Lung (tissue), 11 donors: ENCODE measurements at regions not wholly inside any gene's neighbourhood (a gene's known extent, or its start where the extent isn't known, plus 50 kb on each side); places are given as distances from the start of the nearest gene placed in this dataset.

ENCODE experiments used
- ATAC-seq: fragments of 200-7000 bp; cut with Tn5 transposase; one replicate; pipeline ENCODE4 v1.9.1; 2020; ENCODE audit warnings: moderate number of reproducible peaks; ENCODE audit not compliant: insufficient read depth, low FRiP score
- DNase-seq, 3 donors: peaks; one replicate each; pipeline ENCODE4 v3.0.0-alpha.2; 2013 to 2017
- H3K27ac ChIP-seq, 2 donors: one replicate each; pipeline ENCODE4 v1.5.1; 2013; ENCODE audit warnings: mild to moderate bottlenecking in 2 of 2, moderate library complexity in 2 of 2, control low read depth in 1 of 2, inconsistent platforms in 1 of 2, low read depth in 1 of 2, low read length in 1 of 2
- H3K27me3 ChIP-seq, 3 donors: one replicate each; pipeline ENCODE4 v1.5.1; 2013; ENCODE audit warnings: low read length in 2 of 3; ENCODE audit not compliant: control insufficient read depth in 3 of 3, insufficient read depth in 3 of 3
- H3K36me3 ChIP-seq, 4 donors: one replicate each; pipeline ENCODE4 v1.5.1; 2013; ENCODE audit warnings: low read length in 4 of 4, mild to moderate bottlenecking in 1 of 4, moderate library complexity in 1 of 4; ENCODE audit not compliant: control insufficient read depth in 4 of 4, insufficient read depth in 4 of 4
- H3K4me1 ChIP-seq, 5 donors: one replicate each; pipeline ENCODE4 v1.5.1; 2013; ENCODE audit warnings: low read length in 5 of 5, mild to moderate bottlenecking in 2 of 5, moderate library complexity in 1 of 5; ENCODE audit not compliant: control insufficient read depth in 5 of 5, insufficient read depth in 5 of 5
- H3K4me3 ChIP-seq: one replicate; pipeline ENCODE4 v1.5.1; 2013; ENCODE audit warnings: mild to moderate bottlenecking, control low read depth, moderate library complexity
- H3K9ac ChIP-seq, 2 donors: one replicate each; pipeline ENCODE4 v1.5.1; 2013; ENCODE audit warnings: low read length in 2 of 2, control low read depth in 1 of 2; ENCODE audit not compliant: insufficient read depth in 1 of 2
- H3K9me3 ChIP-seq, 4 donors: one replicate each; pipeline ENCODE4 v1.5.1; 2013; ENCODE audit warnings: low read length in 3 of 4, mild to moderate bottlenecking in 1 of 4, moderate library complexity in 1 of 4; ENCODE audit not compliant: control insufficient read depth in 4 of 4, insufficient read depth in 3 of 4
- WGBS, 2 donors: extraction: QIAGEN DNeasy Blood & Tissue Kit; methylation state at CpG; one replicate each; pipeline ENCODE4 v1.1.7; 2013; 5-methylcytosine and 5-hydroxymethylcytosine counted together
- TF ChIP-seq, protein P1 (sequence below): IDR thresholded peaks from 2 replicates; pipeline ENCODE4 v1.5.1; 2012; ENCODE audit warnings: mild to moderate bottlenecking; ENCODE audit errors: control extremely low read depth, extremely low read depth
- donor health status: control.
- donor health status: control.
- donor health status: Bipolar disorder and iron deficiency.
- donor health status: healthy.
- donor health status: DM: yes; HTN: yes; CAD: no.

DNA sequence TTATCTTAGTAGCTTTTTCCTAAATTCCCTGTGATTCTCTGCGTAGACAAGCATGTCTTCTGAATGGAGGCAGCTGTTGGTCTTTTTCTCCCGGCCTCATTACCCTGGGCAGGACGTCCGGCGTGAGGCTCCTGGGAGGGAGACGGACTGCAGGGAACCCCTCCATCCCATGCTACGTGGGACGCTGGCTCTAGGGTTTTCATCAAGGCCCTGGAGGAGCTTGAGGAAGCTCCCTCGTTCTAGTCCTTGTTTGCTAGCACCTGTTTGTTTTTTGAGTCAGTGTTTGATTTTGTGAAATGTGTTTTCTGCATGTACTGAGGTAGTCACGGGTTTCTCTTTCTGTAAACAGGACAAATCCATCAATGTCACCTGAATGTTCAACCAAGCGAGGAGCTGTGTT lies 99.3 kb upstream of the TMEM18 start:
- Histone ChIP-seq H3K27me3 (no peaks in the 10 kb centered on the region), H3K4me1 (peaks cover 0 to 10% (median 0%) of the 10 kb centered on the region in 5 donors), H3K4me3 (no peak overlapping the region), H3K9me3 (peaks cover 0 to 2% (median 0%) of the 10 kb centered on the region in 4 donors), H3K27ac (no peak overlapping the region), H3K36me3 (no peaks in the 10 kb centered on the region), H3K9ac (no peak overlapping the region)
- WGBS, 2 donors = 53 to 74% methylated on average over 11 of the region's 11 CpGs
- ATAC-seq = no peak
- peak; percentile 37 to 81 (median 56) for DNase-seq
- TF ChIP-seq, protein P1, sequence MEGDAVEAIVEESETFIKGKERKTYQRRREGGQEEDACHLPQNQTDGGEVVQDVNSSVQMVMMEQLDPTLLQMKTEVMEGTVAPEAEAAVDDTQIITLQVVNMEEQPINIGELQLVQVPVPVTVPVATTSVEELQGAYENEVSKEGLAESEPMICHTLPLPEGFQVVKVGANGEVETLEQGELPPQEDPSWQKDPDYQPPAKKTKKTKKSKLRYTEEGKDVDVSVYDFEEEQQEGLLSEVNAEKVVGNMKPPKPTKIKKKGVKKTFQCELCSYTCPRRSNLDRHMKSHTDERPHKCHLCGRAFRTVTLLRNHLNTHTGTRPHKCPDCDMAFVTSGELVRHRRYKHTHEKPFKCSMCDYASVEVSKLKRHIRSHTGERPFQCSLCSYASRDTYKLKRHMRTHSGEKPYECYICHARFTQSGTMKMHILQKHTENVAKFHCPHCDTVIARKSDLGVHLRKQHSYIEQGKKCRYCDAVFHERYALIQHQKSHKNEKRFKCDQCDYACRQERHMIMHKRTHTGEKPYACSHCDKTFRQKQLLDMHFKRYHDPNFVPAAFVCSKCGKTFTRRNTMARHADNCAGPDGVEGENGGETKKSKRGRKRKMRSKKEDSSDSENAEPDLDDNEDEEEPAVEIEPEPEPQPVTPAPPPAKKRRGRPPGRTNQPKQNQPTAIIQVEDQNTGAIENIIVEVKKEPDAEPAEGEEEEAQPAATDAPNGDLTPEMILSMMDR = no peak

DNA sequence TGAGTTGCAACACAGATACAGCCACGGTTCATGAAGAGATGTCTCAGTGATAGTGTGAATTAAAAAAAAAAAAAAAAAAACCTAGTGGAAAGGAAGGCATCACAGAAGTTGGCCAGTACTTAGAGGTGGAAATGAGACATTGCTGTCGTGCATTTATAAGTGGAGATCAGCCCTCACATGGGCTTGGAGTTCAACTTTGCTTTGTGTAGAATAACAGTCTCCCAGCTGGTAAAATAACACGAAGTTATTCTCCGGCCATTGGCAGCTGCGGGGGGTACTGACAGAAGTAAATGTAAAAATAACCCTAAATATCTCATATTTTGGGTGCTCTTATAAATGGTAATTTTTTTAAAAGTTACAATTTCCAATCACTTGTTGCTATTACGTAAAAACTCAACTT lies 98.8 kb upstream of the TMEM18 start:
- DNase-seq (no peak), ATAC-seq (no peak)
- Histone ChIP-seq H3K4me3 (no peak overlapping the region), H3K4me1 (peaks cover 0 to 10% (median 0%) of the 10 kb centered on the region in 5 donors), H3K27me3 (no peaks in the 10 kb centered on the region), H3K9me3 (peaks cover 0 to 2% (median 0%) of the 10 kb centered on the region in 4 donors), H3K27ac (no peak overlapping the region), H3K36me3 (no peaks in the 10 kb centered on the region), H3K9ac (no peak overlapping the region)
- WGBS, 2 donors = 63 to 73% methylated on average over 6 of the region's 6 CpGs
- TF ChIP-seq, protein P1 = no peak

DNA sequence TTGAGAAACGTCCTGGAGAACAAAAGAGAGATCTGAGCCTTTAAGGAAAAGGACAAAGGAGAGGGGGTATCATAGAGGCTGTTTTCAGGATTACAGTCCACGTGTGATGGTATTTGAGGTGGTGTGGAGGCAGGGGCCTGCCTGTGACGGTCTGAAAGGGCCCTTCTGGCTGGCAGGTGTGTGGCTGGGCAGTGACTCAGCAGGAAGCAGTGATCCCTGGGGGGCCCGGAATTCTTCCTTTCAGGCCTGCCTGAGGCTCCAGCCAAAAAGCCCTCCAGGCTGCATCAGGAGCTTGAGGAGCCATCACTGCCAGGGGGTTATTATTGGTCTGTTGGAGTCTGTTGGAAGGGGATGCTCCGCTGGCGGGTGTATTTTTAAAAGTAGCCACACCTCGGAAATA lies 97.2 kb upstream of the TMEM18 start:
- no peaks in the 10 kb centered on the region for H3K27me3 ChIP-seq
- no peaks in the 10 kb centered on the region for H3K36me3 ChIP-seq
- ATAC-seq (no peak), DNase-seq (no peak)
- H3K4me3 ChIP-seq = no peak overlapping the region
- TF ChIP-seq, protein P1 = no peak
- 56% methylated on average over 7 of the region's 7 CpGs for WGBS, 2 donors
- no peak overlapping the region for H3K9ac ChIP-seq
- H3K9me3 ChIP-seq = no peaks in the 10 kb centered on the region
- H3K27ac ChIP-seq = no peak overlapping the region
- peaks cover 0 to 10% (median 0%) of the 10 kb centered on the region in 5 donors for H3K4me1 ChIP-seq
